Activated T-cell treated with anti-CD3 and anti-CD28 coated beads, Interleukin-2, amount 50 U/mL, for 24 hours (primary cell): ENCODE measurements at regions not wholly inside any gene's neighbourhood (a gene's known extent, or its start where the extent isn't known, plus 50 kb on each side); places are given as distances from the start of the nearest gene placed in this dataset.

Experiments used
- DNase-seq: peaks from one replicate; pipeline ENCODE4 v3.0.0-alpha.2; 2020
- H3K27ac Mint-ChIP-seq: 2 replicates; pipeline ENCODE4 v1.8.0; 2020; ENCODE audit warnings: mild to moderate bottlenecking, mixed read lengths
- H3K27me3 Mint-ChIP-seq: 2 replicates; pipeline ENCODE4 v1.8.0; 2020; ENCODE audit warnings: mixed read lengths
- H3K36me3 Mint-ChIP-seq: 2 replicates; pipeline ENCODE4 v1.8.0; 2020; ENCODE audit warnings: low read depth, mixed read lengths
- H3K4me1 Mint-ChIP-seq: 2 replicates; pipeline ENCODE4 v1.8.0; 2020; ENCODE audit warnings: low read depth, mixed read lengths
- H3K4me3 Mint-ChIP-seq: 2 replicates; pipeline ENCODE4 v1.8.0; 2020; ENCODE audit warnings: mild to moderate bottlenecking, moderate library complexity, mixed read lengths
- H3K9me3 Mint-ChIP-seq: 2 replicates; pipeline ENCODE4 v1.8.0; 2020; ENCODE audit warnings: mixed read lengths

DNA sequence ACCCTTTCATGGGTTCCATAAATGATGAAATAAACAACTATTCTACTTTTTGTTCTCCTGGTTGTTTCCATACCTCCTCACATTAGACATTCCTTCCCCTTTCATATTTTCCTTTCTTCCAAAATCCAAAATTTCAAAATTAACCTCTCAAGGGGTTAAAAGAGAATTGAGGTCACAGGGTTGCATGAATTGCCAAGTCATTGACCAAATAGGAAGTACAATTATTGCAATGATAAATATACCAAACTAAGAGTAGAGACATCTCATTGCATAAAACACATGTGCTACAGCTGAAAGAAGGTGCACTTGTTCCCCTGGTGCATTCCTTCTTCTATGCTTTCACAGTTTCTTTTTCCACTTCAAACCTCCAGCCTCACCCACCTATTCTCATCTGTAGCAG is 136.1 kb downstream of the KCTD12 start:
- no peak for DNase-seq
- Mint-ChIP-seq H3K27ac (no peak overlapping the region), H3K36me3 (no peaks in the 10 kb centered on the region), H3K4me3 (no peak overlapping the region), H3K9me3 (no peaks in the 10 kb centered on the region), H3K27me3 (peaks cover 8% of the 10 kb centered on the region), H3K4me1 (peaks cover 2% of the 10 kb centered on the region)

- H3K27ac Mint-ChIP-seq, result no peak overlapping the region
- no peak for DNase-seq
- H3K36me3 Mint-ChIP-seq, result no peaks in the 10 kb centered on the region
- H3K4me1 Mint-ChIP-seq, result peaks cover 2% of the 10 kb centered on the region
- H3K9me3 Mint-ChIP-seq, result no peaks in the 10 kb centered on the region
- H3K4me3 Mint-ChIP-seq, result no peak overlapping the region
- peaks cover 10% of the 10 kb centered on the region for H3K27me3 Mint-ChIP-seq
Observed at GRCh38 chr13:76745261-76746200, 140.7 kb downstream of the KCTD12 start.

DNA sequence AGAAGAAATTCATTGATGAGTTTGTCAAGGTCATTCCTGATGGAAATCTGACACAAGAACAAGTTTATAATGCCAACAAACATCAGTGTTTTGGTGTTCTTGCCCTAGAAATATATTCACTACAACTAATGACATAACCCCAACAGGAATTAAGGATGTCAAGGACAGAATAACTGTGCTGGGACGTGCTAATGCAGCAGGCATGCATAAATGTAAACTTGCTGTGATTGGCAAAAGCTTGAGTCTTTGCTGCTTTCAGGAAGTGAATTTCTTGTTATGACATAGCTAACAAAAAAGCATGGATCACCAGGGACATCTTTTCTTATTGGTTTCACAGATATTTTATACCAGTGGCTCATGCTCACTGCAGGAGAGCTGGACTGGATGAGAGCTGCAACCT is 144.6 kb downstream of the KCTD12 start:
- no peaks in the 10 kb centered on the region for H3K36me3 Mint-ChIP-seq
- DNase-seq, result no peak
- no peaks in the 10 kb centered on the region for H3K9me3 Mint-ChIP-seq
- no peak overlapping the region for H3K27ac Mint-ChIP-seq
- H3K4me1 Mint-ChIP-seq, result peaks cover 2% of the 10 kb centered on the region
- H3K27me3 Mint-ChIP-seq, result peaks cover 13% of the 10 kb centered on the region
- no peak overlapping the region for H3K4me3 Mint-ChIP-seq

GRCh38 chr13:76741046-76741445 is 145.2 kb downstream of the KCTD12 start:
- peaks cover 2% of the 10 kb centered on the region for H3K4me1 Mint-ChIP-seq
- DNase-seq, result no peak
- no peak overlapping the region for H3K4me3 Mint-ChIP-seq
- H3K27me3 Mint-ChIP-seq, result peaks cover 13% of the 10 kb centered on the region
- no peaks in the 10 kb centered on the region for H3K9me3 Mint-ChIP-seq
- no peak overlapping the region for H3K27ac Mint-ChIP-seq
- H3K36me3 Mint-ChIP-seq, result no peaks in the 10 kb centered on the region

- no peaks in the 10 kb centered on the region for H3K36me3 Mint-ChIP-seq
Observed at GRCh38 chr13:76738616-76739015, 147.6 kb downstream of the KCTD12 start.

DNA sequence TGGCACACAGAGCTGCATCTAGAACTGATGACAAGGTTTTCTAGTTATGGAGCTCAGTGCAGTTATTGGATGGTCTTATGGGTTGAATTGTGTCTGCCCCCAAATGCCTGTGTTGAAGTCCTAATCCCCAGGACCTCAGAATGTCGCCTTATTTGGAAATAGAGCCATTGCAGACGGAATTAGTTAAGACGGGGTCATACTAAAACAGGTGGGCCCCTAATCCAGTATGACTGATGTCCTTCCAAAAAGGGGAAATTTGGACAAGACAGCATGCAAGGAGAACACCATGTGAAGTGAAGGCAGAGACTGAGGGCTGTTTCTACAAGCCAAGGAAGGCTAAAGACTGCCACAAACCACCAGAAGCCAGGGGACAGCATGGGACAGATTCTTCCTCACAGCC is 148.7 kb downstream of the KCTD12 start:
- peaks cover 3% of the 10 kb centered on the region for H3K27me3 Mint-ChIP-seq
- H3K36me3 Mint-ChIP-seq, result no peaks in the 10 kb centered on the region
- H3K4me3 Mint-ChIP-seq, result no peak overlapping the region
- no peak for DNase-seq
- no peak overlapping the region for H3K27ac Mint-ChIP-seq
- no peaks in the 10 kb centered on the region for H3K4me1 Mint-ChIP-seq
- no peaks in the 10 kb centered on the region for H3K9me3 Mint-ChIP-seq

More at GRCh38 chr13:76738616-76739015, 147.6 kb downstream of the KCTD12 start:
- H3K4me3 Mint-ChIP-seq, result no peak overlapping the region
- DNase-seq, result no peak
- no peak overlapping the region for H3K27ac Mint-ChIP-seq
- H3K9me3 Mint-ChIP-seq, result no peaks in the 10 kb centered on the region
- peaks cover 5% of the 10 kb centered on the region for H3K27me3 Mint-ChIP-seq
- H3K4me1 Mint-ChIP-seq, result no peaks in the 10 kb centered on the region

DNA sequence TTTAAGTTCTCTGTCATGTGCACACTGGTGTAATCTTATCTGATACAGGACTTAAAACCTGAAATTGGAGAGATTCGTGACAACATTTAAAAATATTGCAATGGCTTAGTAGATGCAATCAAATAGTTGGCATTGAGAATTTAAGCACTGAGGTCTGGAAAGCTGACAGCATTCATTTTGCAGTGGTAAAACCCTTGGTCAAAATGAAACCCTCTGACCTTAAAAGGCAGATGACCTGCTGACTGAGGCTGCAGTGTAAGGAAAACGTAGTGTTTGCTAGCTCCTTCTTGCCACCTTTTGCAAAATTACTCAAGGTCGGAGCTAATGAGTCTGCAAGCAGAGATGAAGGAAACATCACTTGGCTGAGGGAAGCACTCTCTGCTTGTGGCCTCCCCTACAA is 150.6 kb downstream of the KCTD12 start:
- Mint-ChIP-seq H3K4me1 (no peaks in the 10 kb centered on the region), H3K4me3 (no peak overlapping the region), H3K27ac (no peak overlapping the region), H3K27me3 (peaks cover 3% of the 10 kb centered on the region), H3K9me3 (no peaks in the 10 kb centered on the region), H3K36me3 (no peaks in the 10 kb centered on the region)
- DNase-seq, result no peak

GRCh38 chr13:76733671-76734070 is 152.5 kb downstream of the KCTD12 start:
- no peak for DNase-seq
- no peak overlapping the region for H3K27ac Mint-ChIP-seq
- peaks cover 2% of the 10 kb centered on the region for H3K9me3 Mint-ChIP-seq
- H3K4me3 Mint-ChIP-seq, result no peak overlapping the region
- no peaks in the 10 kb centered on the region for H3K4me1 Mint-ChIP-seq
- H3K36me3 Mint-ChIP-seq, result no peaks in the 10 kb centered on the region
- H3K27me3 Mint-ChIP-seq, result peaks cover 3% of the 10 kb centered on the region

DNA sequence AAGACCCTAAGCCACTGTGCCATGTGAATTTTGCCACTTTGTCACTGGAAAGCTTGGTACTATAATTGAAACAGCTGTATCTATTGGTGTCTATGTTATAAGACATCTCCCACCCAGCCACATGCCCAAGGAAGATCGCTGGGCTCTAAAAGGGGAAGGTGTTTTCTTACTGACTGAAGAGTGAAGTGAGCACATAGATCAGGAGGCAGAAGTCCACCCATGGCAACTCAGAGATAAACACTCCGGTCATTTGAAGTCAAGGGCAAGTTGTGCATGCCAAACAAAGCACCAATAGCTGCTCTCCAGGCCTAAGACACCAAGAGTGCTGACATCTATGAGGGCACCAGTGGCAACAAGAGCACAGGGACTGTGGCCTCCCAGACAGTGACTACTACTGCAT is 153.8 kb downstream of the KCTD12 start:
- H3K9me3 Mint-ChIP-seq, result peaks cover 3% of the 10 kb centered on the region
- peaks cover under 1% of the 10 kb centered on the region for H3K27me3 Mint-ChIP-seq

GRCh38 chr13:76730220-76730619 is 156.0 kb downstream of the KCTD12 start:
- peaks cover 4% of the 10 kb centered on the region for H3K9me3 Mint-ChIP-seq
- no peaks in the 10 kb centered on the region for H3K4me1 Mint-ChIP-seq
- no peaks in the 10 kb centered on the region for H3K36me3 Mint-ChIP-seq
- H3K27me3 Mint-ChIP-seq, result no peaks in the 10 kb centered on the region
- H3K4me3 Mint-ChIP-seq, result no peak overlapping the region
- no peak overlapping the region for H3K27ac Mint-ChIP-seq
- DNase-seq, result no peak

More for the DNA sequence above, 153.8 kb downstream of the KCTD12 start:
- Mint-ChIP-seq H3K36me3 (no peaks in the 10 kb centered on the region), H3K4me3 (no peak overlapping the region), H3K4me1 (no peaks in the 10 kb centered on the region), H3K27ac (no peak overlapping the region)
- no peak for DNase-seq

GRCh38 chr13:76729691-76730090 is 156.5 kb downstream of the KCTD12 start:
- no peak overlapping the region for H3K4me3 Mint-ChIP-seq
- H3K27me3 Mint-ChIP-seq, result no peaks in the 10 kb centered on the region
- no peaks in the 10 kb centered on the region for H3K4me1 Mint-ChIP-seq
- H3K36me3 Mint-ChIP-seq, result no peaks in the 10 kb centered on the region
- peaks cover 4% of the 10 kb centered on the region for H3K9me3 Mint-ChIP-seq
- DNase-seq, result no peak
- no peak overlapping the region for H3K27ac Mint-ChIP-seq

DNA sequence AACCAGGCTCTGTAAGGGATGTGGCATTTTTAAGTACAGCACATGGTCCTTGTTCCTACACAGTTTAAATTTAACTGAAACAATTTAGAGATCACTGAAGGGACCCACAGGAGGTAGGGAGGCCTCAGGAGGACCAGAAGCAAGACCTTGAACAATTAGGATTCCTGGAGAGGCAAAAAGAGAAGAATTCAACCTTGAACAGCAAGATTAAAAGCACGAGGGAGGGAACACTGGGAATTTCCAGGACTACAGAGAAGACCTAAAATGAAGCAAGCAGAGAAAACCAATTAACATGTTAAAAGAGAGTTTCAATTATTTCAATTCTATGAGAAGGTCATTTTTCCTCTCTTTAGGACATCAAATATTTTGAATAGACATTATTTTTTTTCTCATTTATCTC is 160.3 kb downstream of the KCTD12 start:
- Mint-ChIP-seq H3K36me3 (no peaks in the 10 kb centered on the region), H3K4me3 (no peak overlapping the region), H3K9me3 (peaks cover 4% of the 10 kb centered on the region), H3K27me3 (no peaks in the 10 kb centered on the region), H3K27ac (no peak overlapping the region), H3K4me1 (no peaks in the 10 kb centered on the region)
- DNase-seq, result no peak

- Mint-ChIP-seq H3K27ac (no peak overlapping the region), H3K9me3 (peaks cover 4% of the 10 kb centered on the region), H3K4me3 (no peak overlapping the region), H3K27me3 (no peaks in the 10 kb centered on the region), H3K4me1 (no peaks in the 10 kb centered on the region), H3K36me3 (no peaks in the 10 kb centered on the region)
- no peak for DNase-seq
Observed at GRCh38 chr13:76725211-76725610, 161.0 kb downstream of the KCTD12 start.

GRCh38 chr13:76724421-76724820 is 161.8 kb downstream of the KCTD12 start:
- Mint-ChIP-seq H3K9me3 (peaks cover 4% of the 10 kb centered on the region), H3K4me1 (no peaks in the 10 kb centered on the region), H3K36me3 (no peaks in the 10 kb centered on the region), H3K27me3 (no peaks in the 10 kb centered on the region), H3K4me3 (no peak overlapping the region), H3K27ac (no peak overlapping the region)
- no peak for DNase-seq

DNA sequence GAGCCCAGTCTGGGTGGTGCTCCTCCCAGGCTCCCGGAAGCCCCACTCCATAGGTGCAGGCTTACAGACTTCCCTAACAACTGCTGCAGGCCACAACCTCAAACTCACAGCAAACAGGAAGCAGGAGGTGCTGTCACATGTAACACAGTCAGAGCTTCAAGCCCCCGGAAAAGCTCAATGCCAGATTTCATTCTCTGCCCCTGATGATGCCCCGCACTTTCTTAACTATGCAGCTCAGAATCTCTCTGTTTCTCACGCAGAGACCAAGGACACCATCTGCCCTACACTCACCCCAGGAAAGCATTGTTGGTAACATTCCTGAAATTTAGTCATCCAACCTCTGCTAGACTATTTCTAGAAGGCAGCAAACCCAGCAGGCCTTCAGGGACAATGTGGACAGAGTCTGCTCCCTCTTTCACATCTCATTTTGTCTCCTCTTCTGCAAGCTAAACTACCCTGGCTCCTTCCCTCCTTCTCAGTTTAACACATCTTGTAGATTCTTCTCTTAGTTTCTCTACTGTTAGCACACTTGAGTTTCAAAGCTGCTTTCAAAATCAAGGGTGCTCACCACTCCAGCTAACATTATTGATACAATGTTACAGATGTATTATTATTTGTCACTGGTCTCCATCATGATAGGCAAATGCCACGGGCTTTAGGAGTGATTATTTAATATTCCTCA is 162.5 kb downstream of the KCTD12 start:
- H3K4me3 Mint-ChIP-seq, result no peak overlapping the region
- H3K4me1 Mint-ChIP-seq, result no peaks in the 10 kb centered on the region
- H3K9me3 Mint-ChIP-seq, result peaks cover 2% of the 10 kb centered on the region
- H3K27ac Mint-ChIP-seq, result no peak overlapping the region
- no peaks in the 10 kb centered on the region for H3K36me3 Mint-ChIP-seq
- H3K27me3 Mint-ChIP-seq, result no peaks in the 10 kb centered on the region
- DNase-seq, result no peak
